ENCODE measurements at regions not wholly inside any gene's neighbourhood (a gene's known extent, or its start where the extent isn't known, plus 50 kb on each side); places are given as distances from the start of the nearest gene placed in this dataset.

GRCh38 chr12:13278249-13278787 lies 81.8 kb downstream of the EMP1 start:
- no peak for DNase-seq (ENCODE audit: low read depth)
- peak; percentile 93 for TF ChIP-seq CTCF (conservative IDR thresholded peaks at IDR 0.05; ENCODE audit: low read depth, low read length)
- peak overlapping the region; percentile 13 for H3K4me3 ChIP-seq (ENCODE audit: low read depth, low read length)

- TF ChIP-seq CTCF (conservative IDR thresholded peaks at IDR 0.05; ENCODE audit: low read depth, low read length): no peak
- no peak for DNase-seq (ENCODE audit: low read depth)
- no peak overlapping the region for H3K4me3 ChIP-seq (ENCODE audit: low read depth, low read length)
These were observed 80.8 kb downstream of the EMP1 start for GRCh38 chr12:13277293-13277692.

DNA sequence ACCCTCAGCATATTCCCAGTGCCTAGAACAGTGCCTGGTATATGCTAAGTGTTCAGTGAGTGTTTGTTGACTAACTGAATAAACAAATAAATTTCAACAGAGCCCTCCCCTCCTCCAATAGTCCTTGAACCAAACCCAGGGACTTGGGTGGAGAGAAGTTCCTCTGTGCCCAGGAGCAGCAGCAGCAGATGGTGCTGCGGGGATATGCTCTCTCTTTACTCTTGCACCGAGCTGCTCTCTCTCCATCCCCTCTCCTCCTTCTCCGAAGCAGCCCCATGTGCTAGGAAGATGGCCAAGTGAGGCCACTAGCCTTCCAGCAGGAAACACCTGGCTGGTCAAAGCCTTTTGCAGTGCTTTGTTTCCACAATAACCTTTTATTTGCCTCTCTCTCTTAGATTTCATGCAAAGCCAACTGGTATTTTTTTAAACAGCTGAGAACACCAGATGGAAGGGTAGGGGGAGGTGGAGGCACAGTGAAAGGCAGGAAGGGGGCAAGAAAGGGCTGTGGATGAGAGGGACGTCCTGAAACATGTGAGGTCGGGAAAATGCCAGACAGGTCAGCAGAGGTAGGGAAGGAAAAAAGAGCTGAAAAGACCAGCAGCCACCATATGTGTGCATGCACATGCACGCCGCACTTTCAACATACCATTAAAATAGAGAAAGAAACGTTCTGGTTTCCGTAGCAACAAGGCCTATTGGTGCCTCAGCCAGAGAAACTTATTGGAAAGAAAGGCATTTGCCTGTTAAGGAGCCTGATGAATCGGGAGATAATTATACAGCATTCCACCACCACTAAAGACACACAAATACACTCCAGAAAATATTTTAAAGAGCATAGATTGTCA lies 78.9 kb downstream of the EMP1 start:
- no peak for TF ChIP-seq CTCF (conservative IDR thresholded peaks at IDR 0.05; ENCODE audit: low read depth, low read length)
- DNase-seq (ENCODE audit: low read depth): no peak
- no peak overlapping the region for H3K4me3 ChIP-seq (ENCODE audit: low read depth, low read length)

DNA sequence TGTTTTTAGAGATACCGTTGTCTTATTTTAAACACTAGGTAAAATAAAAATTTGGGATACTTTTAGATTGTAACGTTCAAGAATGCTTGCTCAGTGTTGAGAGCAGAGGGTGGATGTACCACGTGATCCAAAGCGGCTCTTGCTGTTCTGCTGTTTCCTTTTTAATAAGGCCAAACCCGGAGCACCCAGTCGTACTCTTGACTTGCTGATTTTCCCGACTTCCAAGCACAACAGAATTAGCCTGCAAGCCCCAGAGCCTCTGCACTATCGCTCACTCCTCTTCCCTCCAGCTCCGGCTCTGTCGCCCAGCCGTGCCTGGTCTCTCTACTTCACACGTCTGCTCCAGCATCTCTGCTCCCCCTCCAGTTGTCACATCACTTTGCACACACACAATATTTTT lies 77.3 kb downstream of the EMP1 start:
- DNase-seq (ENCODE audit: low read depth): no peak
- TF ChIP-seq CTCF (conservative IDR thresholded peaks at IDR 0.05; ENCODE audit: low read depth, low read length): no peak
- no peak overlapping the region for H3K4me3 ChIP-seq (ENCODE audit: low read depth, low read length)

DNA sequence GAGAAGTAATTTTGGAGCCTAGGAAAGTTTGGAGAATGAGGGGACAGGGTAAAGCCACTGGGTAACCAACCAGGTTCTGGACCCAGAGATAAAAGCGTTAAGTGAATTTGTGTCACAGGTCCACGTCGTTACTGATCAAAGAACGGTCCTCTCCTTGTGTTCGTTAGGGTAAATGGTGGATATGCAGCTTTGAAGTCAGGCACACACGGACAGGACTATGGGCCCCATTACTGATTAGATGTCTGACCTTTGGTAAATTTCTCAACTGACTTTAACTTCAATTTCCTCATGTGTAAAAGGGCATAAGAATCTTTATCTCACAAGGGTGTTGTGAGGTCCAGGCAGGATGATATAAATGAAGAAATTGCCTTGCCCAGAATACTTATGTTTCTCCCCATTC lies 76.6 kb downstream of the EMP1 start:
- no peak for DNase-seq (ENCODE audit: low read depth)
- TF ChIP-seq CTCF (conservative IDR thresholded peaks at IDR 0.05; ENCODE audit: low read depth, low read length): no peak
- H3K4me3 ChIP-seq (ENCODE audit: low read depth, low read length): no peak overlapping the region

GRCh38 chr12:13270817-13271216 lies 74.3 kb downstream of the EMP1 start:
- TF ChIP-seq CTCF (conservative IDR thresholded peaks at IDR 0.05; ENCODE audit: low read depth, low read length): no peak
- DNase-seq (ENCODE audit: low read depth): no peak
- H3K4me3 ChIP-seq (ENCODE audit: low read depth, low read length): no peak overlapping the region

Measured in epithelial cell of proximal tubule (primary cell).